ENCODE measurements at regions not wholly inside any gene's neighbourhood (a gene's known extent, or its start where the extent isn't known, plus 50 kb on each side); places are given as distances from the start of the nearest gene placed in this dataset.
"Not testable (repeated sequence)": the region's sequence is repeated elsewhere in the genome, so short reads cannot be mapped to it uniquely, and the experiment has no call there.

DNA sequence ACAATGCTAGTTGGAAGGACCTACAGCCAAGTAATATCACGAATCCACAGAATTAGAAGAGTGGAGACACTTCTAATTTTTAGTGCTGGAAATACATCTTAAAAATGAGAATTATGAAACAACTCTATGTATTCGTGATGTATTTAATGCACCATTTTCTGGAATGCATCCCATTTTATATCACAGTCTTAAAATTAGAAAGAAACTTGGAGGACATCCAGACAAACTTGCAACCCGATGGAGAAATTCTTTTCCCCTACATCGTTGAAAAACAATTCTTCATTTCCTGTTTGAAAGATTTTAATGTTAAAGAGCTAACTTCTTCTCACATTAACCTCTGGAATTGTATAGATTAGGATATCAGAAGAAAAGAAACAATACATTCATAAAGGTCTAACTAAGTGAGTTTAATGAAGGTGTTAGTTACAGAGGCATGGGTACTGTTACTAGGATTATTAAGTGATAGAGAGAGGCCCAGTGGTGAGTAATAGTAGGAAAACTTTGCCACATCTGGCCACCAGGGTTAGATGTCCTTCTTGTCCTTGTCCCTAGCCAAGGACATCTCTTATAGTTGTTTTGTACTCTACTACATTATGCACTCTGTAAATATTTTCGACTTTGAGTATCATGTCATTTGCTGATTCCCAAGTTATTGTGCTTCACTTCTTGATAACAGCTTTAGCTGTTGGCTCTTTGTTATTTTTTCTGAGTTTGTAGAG is 502.4 kb upstream of the PTCHD4 start:
- TF ChIP-seq, protein P1, sequence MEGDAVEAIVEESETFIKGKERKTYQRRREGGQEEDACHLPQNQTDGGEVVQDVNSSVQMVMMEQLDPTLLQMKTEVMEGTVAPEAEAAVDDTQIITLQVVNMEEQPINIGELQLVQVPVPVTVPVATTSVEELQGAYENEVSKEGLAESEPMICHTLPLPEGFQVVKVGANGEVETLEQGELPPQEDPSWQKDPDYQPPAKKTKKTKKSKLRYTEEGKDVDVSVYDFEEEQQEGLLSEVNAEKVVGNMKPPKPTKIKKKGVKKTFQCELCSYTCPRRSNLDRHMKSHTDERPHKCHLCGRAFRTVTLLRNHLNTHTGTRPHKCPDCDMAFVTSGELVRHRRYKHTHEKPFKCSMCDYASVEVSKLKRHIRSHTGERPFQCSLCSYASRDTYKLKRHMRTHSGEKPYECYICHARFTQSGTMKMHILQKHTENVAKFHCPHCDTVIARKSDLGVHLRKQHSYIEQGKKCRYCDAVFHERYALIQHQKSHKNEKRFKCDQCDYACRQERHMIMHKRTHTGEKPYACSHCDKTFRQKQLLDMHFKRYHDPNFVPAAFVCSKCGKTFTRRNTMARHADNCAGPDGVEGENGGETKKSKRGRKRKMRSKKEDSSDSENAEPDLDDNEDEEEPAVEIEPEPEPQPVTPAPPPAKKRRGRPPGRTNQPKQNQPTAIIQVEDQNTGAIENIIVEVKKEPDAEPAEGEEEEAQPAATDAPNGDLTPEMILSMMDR (IDR thresholded peaks at IDR 0.05; ENCODE audit: insufficient read depth, low read length, poor library complexity, severe bottlenecking): no peak
- DNase-seq (ENCODE audit: extremely low read depth, insufficient read length): no peak
- Histone ChIP-seq H3K36me3 (ENCODE audit: control insufficient read depth, insufficient read depth, low read length) (no peaks in the 10 kb centered on the region), H3K4me3 (replicated peaks; ENCODE audit: low read depth, low read length) (no peak overlapping the region), H3K27me3 (replicated peaks; ENCODE audit: control insufficient read depth, insufficient read depth, low read length) (no peaks in the 10 kb centered on the region)

DNA sequence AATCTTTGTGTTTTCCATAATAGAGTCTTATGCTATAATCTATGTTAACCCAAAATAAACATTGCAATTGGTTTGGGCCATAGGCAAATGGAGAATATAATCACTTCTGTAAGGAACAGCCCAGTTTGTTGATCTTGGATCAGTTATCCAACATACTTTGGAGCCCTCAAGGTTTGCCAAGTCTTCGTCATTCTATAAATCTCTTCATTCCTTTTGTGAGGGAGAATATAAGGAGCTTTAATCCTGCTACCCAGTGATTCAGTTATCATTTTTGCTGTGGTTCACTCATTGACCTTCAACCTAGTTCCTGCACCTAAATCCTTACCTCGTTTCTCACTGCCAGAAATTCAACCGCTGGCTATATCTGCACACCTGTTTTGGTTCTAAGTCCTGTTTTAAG is 500.3 kb upstream of the PTCHD4 start:
- no peak for DNase-seq (ENCODE audit: extremely low read depth, insufficient read length)
- TF ChIP-seq, protein P1 (IDR thresholded peaks at IDR 0.05; ENCODE audit: insufficient read depth, low read length, poor library complexity, severe bottlenecking): no peak
- Histone ChIP-seq H3K27me3 (replicated peaks; ENCODE audit: control insufficient read depth, insufficient read depth, low read length) (no peaks in the 10 kb centered on the region), H3K36me3 (ENCODE audit: control insufficient read depth, insufficient read depth, low read length) (no peaks in the 10 kb centered on the region), H3K4me3 (replicated peaks; ENCODE audit: low read depth, low read length) (no peak overlapping the region)

DNA sequence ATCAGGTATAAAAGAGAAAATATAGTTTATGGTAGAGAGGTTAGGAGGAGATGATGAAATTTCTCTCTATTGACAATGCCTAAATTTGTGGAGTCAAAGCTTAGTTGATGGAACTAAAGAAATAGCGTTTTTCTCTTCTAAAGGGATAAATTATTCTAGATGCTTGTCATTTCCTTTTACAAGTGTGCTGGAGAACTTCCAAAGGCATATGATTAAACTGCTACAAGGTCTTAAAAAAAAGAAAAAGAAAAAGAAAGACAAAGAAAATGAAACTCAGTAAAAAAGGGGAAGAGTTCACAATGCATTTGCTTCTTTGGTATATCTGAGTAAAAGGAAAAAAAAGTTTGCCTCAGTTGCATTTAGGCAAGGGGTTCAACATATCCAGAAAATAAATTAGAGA is 499.8 kb upstream of the PTCHD4 start:
- Histone ChIP-seq H3K36me3 (ENCODE audit: control insufficient read depth, insufficient read depth, low read length) (no peaks in the 10 kb centered on the region), H3K27me3 (replicated peaks; ENCODE audit: control insufficient read depth, insufficient read depth, low read length) (no peaks in the 10 kb centered on the region)

DNA sequence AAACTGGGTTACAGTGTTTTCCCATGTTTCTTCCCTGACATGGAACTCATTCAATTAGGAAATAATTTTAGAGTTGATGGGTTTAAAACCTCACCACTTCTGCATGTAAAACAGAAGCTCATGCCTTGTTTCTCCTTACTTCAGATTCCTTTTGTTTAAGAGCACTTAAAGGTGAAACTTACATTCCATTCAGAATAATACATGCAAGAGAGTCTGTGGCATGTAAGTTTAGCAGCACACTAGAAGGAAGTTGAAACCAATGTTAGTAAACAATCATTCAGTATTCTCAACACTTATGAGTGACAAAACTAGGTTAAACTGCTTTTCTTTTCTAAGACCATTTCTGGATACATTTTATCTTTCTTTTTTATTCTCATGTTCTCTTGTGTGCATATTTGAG is 495.6 kb upstream of the PTCHD4 start:
- no peak overlapping the region for H3K4me3 ChIP-seq (replicated peaks; ENCODE audit: low read depth, low read length)
- no peaks in the 10 kb centered on the region for H3K36me3 ChIP-seq (ENCODE audit: control insufficient read depth, insufficient read depth, low read length)
- no peaks in the 10 kb centered on the region for H3K27me3 ChIP-seq (replicated peaks; ENCODE audit: control insufficient read depth, insufficient read depth, low read length)
- no peak for DNase-seq (ENCODE audit: extremely low read depth, insufficient read length)
- TF ChIP-seq, protein P1 (IDR thresholded peaks at IDR 0.05; ENCODE audit: insufficient read depth, low read length, poor library complexity, severe bottlenecking): no peak

More for the DNA sequence above, 499.8 kb upstream of the PTCHD4 start:
- TF ChIP-seq, protein P1 (IDR thresholded peaks at IDR 0.05; ENCODE audit: insufficient read depth, low read length, poor library complexity, severe bottlenecking): no peak
- no peak for DNase-seq (ENCODE audit: extremely low read depth, insufficient read length)
- H3K4me3 ChIP-seq (replicated peaks; ENCODE audit: low read depth, low read length): no peak overlapping the region

DNA sequence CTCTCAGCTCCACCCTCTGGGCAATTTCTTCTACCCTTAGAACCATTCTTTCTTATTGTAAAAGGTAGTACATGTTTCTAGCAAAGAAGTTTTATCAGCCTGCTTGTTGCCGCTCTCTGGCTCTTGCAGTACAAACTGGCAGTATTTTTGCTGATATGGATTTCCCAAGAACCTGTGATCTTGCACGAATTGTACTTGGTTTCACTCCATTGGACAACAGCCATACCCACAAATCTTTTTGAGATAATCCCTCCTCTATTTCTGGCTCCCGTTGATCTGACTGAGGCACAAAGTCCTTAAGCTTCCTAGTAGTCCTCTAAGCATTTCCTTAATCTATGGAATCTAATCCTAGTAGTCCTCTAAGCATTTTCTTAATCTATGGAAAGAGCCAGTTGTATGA is 487.0 kb upstream of the PTCHD4 start:
- TF ChIP-seq, protein P1 (IDR thresholded peaks at IDR 0.05; ENCODE audit: insufficient read depth, low read length, poor library complexity, severe bottlenecking): no peak
- Histone ChIP-seq H3K27me3 (replicated peaks; ENCODE audit: control insufficient read depth, insufficient read depth, low read length) (no peaks in the 10 kb centered on the region), H3K4me3 (replicated peaks; ENCODE audit: low read depth, low read length) (no peak overlapping the region), H3K36me3 (ENCODE audit: control insufficient read depth, insufficient read depth, low read length) (no peaks in the 10 kb centered on the region)
- no peak for DNase-seq (ENCODE audit: extremely low read depth, insufficient read length)

DNA sequence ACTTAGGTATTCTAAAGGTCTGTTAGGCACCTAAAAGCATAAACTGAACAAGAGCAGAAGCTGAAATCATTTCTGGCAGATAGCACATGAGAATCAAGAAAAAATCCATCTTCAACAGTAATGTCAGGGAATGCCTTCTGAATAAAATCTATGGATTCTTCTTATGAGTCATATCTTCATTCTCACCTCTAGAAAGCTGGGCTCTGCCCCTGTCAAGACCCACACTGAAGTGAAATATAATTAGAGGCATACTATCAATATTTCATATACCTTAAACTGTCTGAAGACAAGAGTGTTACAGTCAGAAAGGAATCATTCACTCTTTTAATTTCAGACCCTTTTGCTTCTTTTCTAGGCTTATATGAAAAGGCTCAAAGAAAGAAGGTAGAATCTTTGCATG is 485.8 kb upstream of the PTCHD4 start:
- no peaks in the 10 kb centered on the region for H3K36me3 ChIP-seq (ENCODE audit: control insufficient read depth, insufficient read depth, low read length)
- no peak overlapping the region for H3K4me3 ChIP-seq (replicated peaks; ENCODE audit: low read depth, low read length)
- H3K27me3 ChIP-seq (replicated peaks; ENCODE audit: control insufficient read depth, insufficient read depth, low read length): no peaks in the 10 kb centered on the region
- no peak for DNase-seq (ENCODE audit: extremely low read depth, insufficient read length)
- TF ChIP-seq, protein P1 (IDR thresholded peaks at IDR 0.05; ENCODE audit: insufficient read depth, low read length, poor library complexity, severe bottlenecking): no peak

DNA sequence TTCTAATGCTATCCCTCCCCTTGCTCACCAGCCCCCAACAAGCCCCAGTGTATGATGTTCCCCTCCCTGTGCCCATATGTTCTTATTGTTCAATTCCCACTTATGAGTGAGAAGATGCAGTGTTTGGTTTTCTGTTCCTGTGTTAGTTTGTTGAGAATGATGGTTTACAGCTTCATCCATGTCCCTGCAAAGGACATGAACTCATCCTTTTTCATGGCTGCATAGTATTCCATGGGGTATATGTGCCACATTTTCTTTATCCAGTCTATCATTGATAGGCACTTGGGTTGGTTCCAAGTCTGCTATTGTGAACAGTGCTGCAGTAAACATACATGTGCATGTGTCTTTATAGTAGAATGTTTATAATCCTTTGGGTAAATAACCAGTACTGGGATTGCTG is 480.2 kb upstream of the PTCHD4 start:
- H3K36me3 ChIP-seq (ENCODE audit: control insufficient read depth, insufficient read depth, low read length); DNase-seq (ENCODE audit: extremely low read depth, insufficient read length); H3K4me3 ChIP-seq (replicated peaks; ENCODE audit: low read depth, low read length); H3K27me3 ChIP-seq (replicated peaks; ENCODE audit: control insufficient read depth, insufficient read depth, low read length): not testable (repeated sequence)
